Suprapubic skin (tissue), 3 donors: ENCODE measurements at regions not wholly inside any gene's neighbourhood (a gene's known extent, or its start where the extent isn't known, plus 50 kb on each side); places are given as distances from the start of the nearest gene placed in this dataset.

ENCODE experiments used
- CTCF ChIP-seq, 2 donors: fragments of 200-600 bp in 1 of 2; fragments of 450-650 bp in 1 of 2; sonication (generic) in 1 of 2; IDR thresholded peaks; one replicate each; pipeline ENCODE4 v1.5.1; 2016 to 2019; ENCODE audit warnings: antibody characterized with exemption in 2 of 2, mild to moderate bottlenecking in 1 of 2, moderate library complexity in 1 of 2
- POLR2A ChIP-seq, 2 donors: fragments of 450-650 bp; IDR thresholded peaks; one replicate each; pipeline ENCODE4 v1.6.1; 2017; ENCODE audit warnings: antibody characterized with exemption in 2 of 2, mild to moderate bottlenecking in 2 of 2, moderate library complexity in 2 of 2

DNA sequence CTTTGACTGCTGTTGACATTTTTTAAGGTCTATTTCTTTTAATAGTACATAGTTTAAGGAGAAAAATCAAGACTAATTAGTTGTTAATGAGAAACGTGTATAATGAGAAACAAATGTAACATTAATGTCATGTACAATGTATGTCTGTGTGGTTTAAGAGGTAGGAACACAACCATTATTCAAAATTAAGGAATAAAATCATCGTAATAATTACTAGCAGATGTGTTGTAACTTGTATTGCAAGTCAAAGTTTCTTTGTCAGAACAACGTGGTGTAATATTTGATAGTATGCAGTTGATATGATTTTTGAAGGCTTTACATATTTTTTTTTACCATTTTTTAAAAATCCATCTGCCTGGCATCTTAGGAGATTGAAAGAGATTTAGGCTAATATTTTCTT lies 120.2 kb upstream of the ARRDC3 start:
- no peak for TF ChIP-seq POLR2A (IDR thresholded peaks at IDR 0.05)
- no peak for TF ChIP-seq CTCF (IDR thresholded peaks at IDR 0.05)
